CD4-positive, alpha-beta T cell treated with Interleukin-10 for 1 hour (primary cell): ENCODE measurements at regions not wholly inside any gene's neighbourhood (a gene's known extent, or its start where the extent isn't known, plus 50 kb on each side); places are given as distances from the start of the nearest gene placed in this dataset.

Experiments used
- DNase-seq: peaks from one replicate; pipeline ENCODE4 v3.0.0-alpha.2; 2020

- no peak for DNase-seq
Observed at GRCh38 chr5:2487152-2487763, 264.2 kb downstream of the IRX2 start.

- no peak for DNase-seq
Observed at GRCh38 chr5:2486373-2486772, 265.1 kb downstream of the IRX2 start.

- no peak for DNase-seq
Observed at GRCh38 chr5:2482778-2483177, 268.7 kb downstream of the IRX2 start.

- DNase-seq: no peak
Observed at GRCh38 chr5:2480871-2481270, 270.6 kb downstream of the IRX2 start.

- DNase-seq: no peak
Observed at GRCh38 chr5:2475902-2476301, 275.6 kb downstream of the IRX2 start.

GRCh38 chr5:2472670-2473069, 278.8 kb downstream of the IRX2 start:
- no peak for DNase-seq

GRCh38 chr5:2471152-2471879, 280.2 kb downstream of the IRX2 start:
- DNase-seq: no peak

DNA sequence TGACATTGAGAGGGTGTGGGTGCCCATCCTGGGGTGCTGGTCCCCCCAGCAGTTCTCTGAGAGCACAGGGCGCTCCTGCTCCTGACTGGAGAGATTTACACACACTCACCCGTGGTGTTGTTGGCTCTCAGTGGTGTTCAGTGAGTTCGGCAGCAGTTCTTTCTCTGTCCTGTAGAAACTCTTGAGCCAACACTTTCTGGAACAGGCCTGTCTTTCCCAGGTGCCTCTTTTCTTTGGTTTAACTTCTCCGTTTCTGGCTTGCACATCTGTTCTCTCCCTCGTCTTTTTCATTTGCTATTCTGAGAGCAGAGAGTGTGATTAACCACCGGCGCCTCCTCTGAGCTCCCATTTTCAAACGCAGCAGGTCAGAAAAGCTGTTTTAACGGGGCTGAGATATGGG, 284.5 kb downstream of the IRX2 start:
- DNase-seq: no peak

DNA sequence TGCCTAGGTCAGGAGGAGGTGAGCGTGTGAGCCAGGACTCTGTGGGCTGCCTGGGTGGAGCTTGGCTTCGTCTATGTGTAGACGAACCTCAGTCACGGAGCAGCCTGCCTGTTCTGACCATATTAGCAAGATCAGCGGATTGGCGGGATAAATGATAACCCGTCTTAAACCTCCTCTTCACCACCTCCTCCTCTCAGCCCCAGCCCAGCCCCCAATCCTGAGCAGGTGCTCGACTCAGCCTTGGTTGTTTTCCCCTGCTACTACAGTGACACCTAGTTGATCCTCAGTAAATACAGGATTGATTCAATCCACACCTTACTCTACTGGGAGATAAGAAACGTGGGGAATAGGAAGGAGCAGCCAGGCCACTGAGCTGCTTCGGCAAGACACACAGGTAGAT, 286.1 kb downstream of the IRX2 start:
- DNase-seq: no peak

- DNase-seq: no peak
Observed at GRCh38 chr5:2464141-2464540, 287.3 kb downstream of the IRX2 start.

- DNase-seq: no peak
Observed at GRCh38 chr5:2461701-2462691, 289.5 kb downstream of the IRX2 start.

DNA sequence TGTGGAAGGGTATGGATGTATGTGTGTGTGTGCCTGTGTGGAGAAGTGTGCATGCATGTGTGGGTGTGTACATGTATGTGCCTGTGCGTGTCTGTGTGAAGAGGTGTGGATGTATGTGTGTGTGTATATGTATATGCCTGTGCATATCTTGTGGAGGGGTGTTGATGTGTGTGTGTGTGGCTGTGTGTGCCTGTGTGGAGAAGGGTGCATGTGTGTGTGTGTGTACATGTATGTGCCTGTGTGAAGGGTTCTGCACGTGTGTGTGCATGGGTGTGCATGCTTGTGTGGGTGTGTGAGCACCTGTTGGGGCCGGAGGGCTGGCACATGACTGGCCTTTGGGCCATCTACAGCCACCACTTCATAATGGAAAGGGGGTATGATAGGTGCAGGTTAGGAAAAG, 291.4 kb downstream of the IRX2 start:
- DNase-seq: no peak

DNA sequence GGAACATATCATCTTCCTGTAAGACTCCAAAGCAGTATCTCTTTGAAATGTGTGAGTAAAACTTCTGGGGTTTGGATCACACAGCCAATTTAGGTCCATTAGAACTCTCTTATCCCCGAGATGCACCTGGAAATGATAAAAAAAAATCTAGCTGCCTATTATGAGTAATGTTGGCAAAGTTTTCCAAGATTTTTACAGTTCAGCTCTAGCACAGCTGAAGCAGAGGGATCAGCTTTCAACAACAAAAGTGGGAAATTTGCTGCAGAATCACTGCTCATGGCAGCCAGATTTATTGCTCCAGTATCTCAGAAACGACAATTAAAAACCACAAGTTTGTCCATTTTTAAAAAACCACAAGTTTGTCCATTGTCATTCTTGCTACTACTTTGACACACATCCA, 292.2 kb downstream of the IRX2 start:
- DNase-seq: no peak

DNA sequence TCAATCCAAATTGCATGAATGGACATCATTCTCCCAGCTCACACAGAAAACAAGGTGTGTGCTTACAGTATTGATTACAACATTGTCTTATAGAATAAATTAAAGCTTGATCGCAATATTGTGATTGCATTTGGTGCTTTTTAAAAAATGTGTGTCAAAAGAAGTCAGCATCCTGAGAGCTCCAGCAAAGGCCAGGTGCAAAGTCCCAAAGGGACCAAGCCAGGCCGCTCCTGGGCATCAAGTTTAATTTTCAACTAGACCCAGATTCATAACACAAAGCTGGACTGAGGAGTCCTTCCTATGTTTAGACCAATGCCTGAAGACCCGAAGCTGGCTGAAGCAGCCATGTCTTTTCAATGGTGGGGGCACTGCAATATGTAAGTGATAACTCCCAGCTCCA, 295.6 kb downstream of the IRX2 start:
- no peak for DNase-seq

- no peak for DNase-seq
Observed at GRCh38 chr5:2454876-2455275, 296.6 kb downstream of the IRX2 start.

- no peak for DNase-seq
Observed at GRCh38 chr5:2453781-2454180, 297.7 kb downstream of the IRX2 start.

DNA sequence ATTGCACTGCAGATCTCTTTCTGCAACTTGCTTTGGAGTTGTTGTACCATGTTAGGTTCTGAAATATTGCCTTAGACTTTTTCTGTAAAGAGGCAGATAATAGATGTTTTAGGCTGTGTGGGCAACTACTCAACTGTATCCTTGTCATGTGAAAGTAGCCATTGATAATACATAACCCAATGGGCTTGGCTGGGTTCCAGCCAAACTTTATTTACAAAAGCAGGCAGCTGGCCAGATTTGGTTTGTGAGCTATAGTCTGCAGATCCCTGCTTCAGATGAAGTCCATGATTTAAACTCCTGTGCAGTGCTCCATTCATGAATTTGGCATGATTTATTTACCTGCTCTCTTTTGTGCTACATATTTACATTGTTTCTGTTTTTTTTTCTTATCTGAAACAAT, 300.4 kb downstream of the IRX2 start:
- no peak for DNase-seq

GRCh38 chr5:2442496-2443354, 308.8 kb downstream of the IRX2 start:
- no peak for DNase-seq

- DNase-seq: no peak
Observed at GRCh38 chr5:2441495-2442180, 309.8 kb downstream of the IRX2 start.

- no peak for DNase-seq
Observed at GRCh38 chr5:2439608-2440007, 311.9 kb downstream of the IRX2 start.

DNA sequence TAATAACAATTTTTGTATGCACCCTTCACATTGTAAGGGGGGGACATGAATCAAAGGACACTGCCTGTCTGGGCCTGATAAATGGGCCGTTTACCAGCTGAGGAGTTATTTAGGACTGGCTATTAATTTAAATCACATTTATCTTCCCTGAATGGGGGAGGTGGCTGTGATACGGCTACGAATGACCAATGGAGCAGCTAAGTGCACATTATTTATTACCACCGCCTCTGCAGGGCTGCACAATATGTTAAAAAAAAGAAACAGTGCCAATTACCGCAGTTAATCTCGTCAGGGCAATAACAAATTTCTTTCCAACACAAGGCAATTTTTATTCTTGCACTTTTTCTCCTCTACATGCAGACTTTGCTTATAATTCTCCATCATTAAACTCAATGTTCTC, 318.4 kb downstream of the IRX2 start:
- DNase-seq: no peak
